OCI-LY1 (cell line): ENCODE measurements at regions not wholly inside any gene's neighbourhood (a gene's known extent, or its start where the extent isn't known, plus 50 kb on each side); places are given as distances from the start of the nearest gene placed in this dataset.

Source experiments
- H2AFZ ChIP-seq: fragments of 200-600 bp; sonication (generic), shearing (Covaris generic); 2 replicates; pipeline ENCODE4 v1.6.0; 2014; ENCODE audit warnings: antibody characterized with exemption, mild to moderate bottlenecking, low read length
- H3F3A ChIP-seq: fragments of 200-600 bp; sonication (generic), shearing (Covaris generic); 2 replicates; pipeline ENCODE4 v1.6.0; 2014; ENCODE audit warnings: mild to moderate bottlenecking, antibody characterized with exemption, low read length, moderate library complexity; ENCODE audit not compliant: insufficient read depth
- H3K27ac ChIP-seq: fragments of 200-600 bp; sonication (generic); 2 replicates; pipeline ENCODE4 v1.5.1; 2014; ENCODE audit warnings: low read length, mixed run types, mild to moderate bottlenecking, low read depth; ENCODE audit not compliant: poor library complexity, severe bottlenecking
- H3K27me3 ChIP-seq: fragments of 200-600 bp; sonication (generic); 2 replicates; pipeline ENCODE4 v1.6.0; 2014; ENCODE audit warnings: antibody characterized with exemption, mild to moderate bottlenecking, low read length, moderate library complexity; ENCODE audit not compliant: insufficient read depth
- H3K36me3 ChIP-seq: fragments of 200-600 bp; sonication (generic); 2 replicates; pipeline ENCODE4 v1.6.1; 2014; ENCODE audit warnings: mild to moderate bottlenecking, antibody characterized with exemption, low read length, moderate library complexity, mixed read lengths; ENCODE audit not compliant: insufficient read depth
- H3K4me1 ChIP-seq: fragments of 200-600 bp; sonication (generic); 2 replicates; pipeline ENCODE4 v1.5.1; 2014; ENCODE audit warnings: mild to moderate bottlenecking, low read length, moderate library complexity; ENCODE audit not compliant: insufficient read depth, severe bottlenecking
- H3K4me2 ChIP-seq: fragments of 200-600 bp; sonication (generic), shearing (Covaris generic); 2 replicates; pipeline ENCODE4 v1.6.1; 2014; ENCODE audit warnings: low read length
- H3K4me3 ChIP-seq: fragments of 200-600 bp; sonication (generic); 2 replicates; pipeline ENCODE4 v1.5.1; 2014; ENCODE audit warnings: low read length, low read depth, mild to moderate bottlenecking, mixed read lengths; ENCODE audit not compliant: poor library complexity, severe bottlenecking
- H3K79me2 ChIP-seq: fragments of 200-600 bp; shearing (Covaris generic); 2 replicates; pipeline ENCODE4 v1.6.1; 2016; ENCODE audit warnings: mixed run types, low read length, mixed read lengths; ENCODE audit not compliant: insufficient read depth
- H3K9ac ChIP-seq: fragments of 200-600 bp; sonication (generic), shearing (Covaris generic); 2 replicates; pipeline ENCODE4 v1.6.1; 2014; ENCODE audit warnings: mild to moderate bottlenecking, low read length, mixed read lengths
- H3K9me2 ChIP-seq: fragments of 200-600 bp; sonication (generic), shearing (Covaris generic); 2 replicates; pipeline ENCODE4 v1.6.1; 2014; ENCODE audit warnings: low read depth, mild to moderate bottlenecking, low read length, mixed read lengths
- H3K9me3 ChIP-seq: fragments of 200-600 bp; shearing (Covaris generic); 2 replicates; pipeline ENCODE4 v1.6.1; 2014; ENCODE audit warnings: low read length, mixed read lengths
- H4K20me1 ChIP-seq: fragments of 200-600 bp; sonication (generic), shearing (Covaris generic); 2 replicates; pipeline ENCODE4 v1.6.0; 2016; ENCODE audit warnings: mild to moderate bottlenecking, low read length; ENCODE audit not compliant: insufficient read depth
- CTCF ChIP-seq: fragments of 200-600 bp; sonication (generic), shearing (Covaris generic); IDR thresholded peaks from 2 replicates; pipeline ENCODE4 v1.5.1; 2017; ENCODE audit warnings: mild to moderate bottlenecking, antibody characterized with exemption, low read length, moderate library complexity, mixed read lengths
- EZH2 ChIP-seq: fragments of 200-600 bp; sonication (generic), shearing (Covaris generic); IDR thresholded peaks from 2 replicates; pipeline ENCODE4 v1.8.0; 2017; ENCODE audit warnings: borderline replicate concordance, mixed run types, mild to moderate bottlenecking, antibody characterized with exemption, low read length, moderate library complexity, mixed read lengths

- Histone ChIP-seq H3F3A (no peaks in the 10 kb centered on the region), H3K9me3 (no peaks in the 10 kb centered on the region), H3K4me1 (no peaks in the 10 kb centered on the region), H3K27ac (no peak overlapping the region), H3K36me3 (no peaks in the 10 kb centered on the region), H3K4me2 (no peak overlapping the region), H3K4me3 (no peak overlapping the region), H3K9me2 (no peaks in the 10 kb centered on the region), H3K79me2 (no peaks in the 10 kb centered on the region), H3K27me3 (no peaks in the 10 kb centered on the region), H3K9ac (no peak overlapping the region), H4K20me1 (no peaks in the 10 kb centered on the region), H2AFZ (no peak overlapping the region)
- TF ChIP-seq EZH2 (no peak), CTCF (no peak)
Measured at GRCh38 chr11:70816156-70816678, 417.9 kb downstream of the CTTN start.

- Histone ChIP-seq H3K9me3 (no peaks in the 10 kb centered on the region), H3K27me3 (no peaks in the 10 kb centered on the region), H3K4me3 (no peak overlapping the region), H3K27ac (no peak overlapping the region), H2AFZ (no peak overlapping the region), H3K4me1 (no peaks in the 10 kb centered on the region), H3K4me2 (no peak overlapping the region), H3K9ac (no peak overlapping the region), H4K20me1 (no peaks in the 10 kb centered on the region), H3K79me2 (no peaks in the 10 kb centered on the region), H3K36me3 (no peaks in the 10 kb centered on the region), H3K9me2 (no peaks in the 10 kb centered on the region), H3F3A (no peaks in the 10 kb centered on the region)
- TF ChIP-seq EZH2 (no peak), CTCF (no peak)
Measured at GRCh38 chr11:70818351-70818750, 420.0 kb downstream of the CTTN start.

GRCh38 chr11:70819022-70819421 is 420.7 kb downstream of the CTTN start:
- TF ChIP-seq CTCF: no peak
- TF ChIP-seq EZH2: no peak
- Histone ChIP-seq H3K9ac (no peak overlapping the region), H3K9me3 (no peaks in the 10 kb centered on the region), H4K20me1 (no peaks in the 10 kb centered on the region), H3F3A (no peaks in the 10 kb centered on the region), H3K4me2 (no peak overlapping the region), H3K36me3 (no peaks in the 10 kb centered on the region), H3K4me3 (no peak overlapping the region), H2AFZ (no peak overlapping the region), H3K79me2 (no peaks in the 10 kb centered on the region), H3K27ac (no peak overlapping the region), H3K9me2 (no peaks in the 10 kb centered on the region), H3K27me3 (no peaks in the 10 kb centered on the region), H3K4me1 (no peaks in the 10 kb centered on the region)
